DOHH2 (cell line): ENCODE measurements at regions not wholly inside any gene's neighbourhood (a gene's known extent, or its start where the extent isn't known, plus 50 kb on each side); places are given as distances from the start of the nearest gene placed in this dataset.

Source experiments
- EZH2phosphoT487 ChIP-seq: fragments of 200-600 bp; sonication (generic); IDR thresholded peaks from 2 replicates; pipeline ENCODE4 v1.6.1; 2017; ENCODE audit warnings: borderline replicate concordance, mild to moderate bottlenecking, antibody characterized with exemption, low read length, moderate library complexity, mixed read lengths
- TF ChIP-seq, protein P1 (sequence below): fragments of 200-600 bp; sonication (generic); IDR thresholded peaks from one replicate; pipeline ENCODE4 v1.5.1; 2014; ENCODE audit warnings: antibody characterized with exemption, mild to moderate bottlenecking, low read depth, low read length; ENCODE audit not compliant: poor library complexity, severe bottlenecking

DNA sequence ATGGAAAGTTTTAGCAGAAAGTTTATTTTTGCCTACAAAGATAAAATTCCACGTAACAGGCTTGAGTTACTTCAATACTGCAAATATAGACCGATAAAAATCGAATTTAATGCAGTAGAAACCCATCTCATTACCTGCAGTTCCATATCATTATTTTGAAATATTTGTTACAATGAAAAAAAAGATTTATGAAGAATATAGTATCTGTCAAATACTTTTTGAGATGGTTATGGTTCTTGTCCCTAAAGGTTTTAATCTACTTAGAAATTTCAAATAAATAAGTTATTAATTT, 273.5 kb downstream of the ADAMTS20 start:
- TF ChIP-seq, protein P1, sequence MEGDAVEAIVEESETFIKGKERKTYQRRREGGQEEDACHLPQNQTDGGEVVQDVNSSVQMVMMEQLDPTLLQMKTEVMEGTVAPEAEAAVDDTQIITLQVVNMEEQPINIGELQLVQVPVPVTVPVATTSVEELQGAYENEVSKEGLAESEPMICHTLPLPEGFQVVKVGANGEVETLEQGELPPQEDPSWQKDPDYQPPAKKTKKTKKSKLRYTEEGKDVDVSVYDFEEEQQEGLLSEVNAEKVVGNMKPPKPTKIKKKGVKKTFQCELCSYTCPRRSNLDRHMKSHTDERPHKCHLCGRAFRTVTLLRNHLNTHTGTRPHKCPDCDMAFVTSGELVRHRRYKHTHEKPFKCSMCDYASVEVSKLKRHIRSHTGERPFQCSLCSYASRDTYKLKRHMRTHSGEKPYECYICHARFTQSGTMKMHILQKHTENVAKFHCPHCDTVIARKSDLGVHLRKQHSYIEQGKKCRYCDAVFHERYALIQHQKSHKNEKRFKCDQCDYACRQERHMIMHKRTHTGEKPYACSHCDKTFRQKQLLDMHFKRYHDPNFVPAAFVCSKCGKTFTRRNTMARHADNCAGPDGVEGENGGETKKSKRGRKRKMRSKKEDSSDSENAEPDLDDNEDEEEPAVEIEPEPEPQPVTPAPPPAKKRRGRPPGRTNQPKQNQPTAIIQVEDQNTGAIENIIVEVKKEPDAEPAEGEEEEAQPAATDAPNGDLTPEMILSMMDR: no peak
- TF ChIP-seq EZH2phosphoT487: no peak
